ENCODE measurements at regions not wholly inside any gene's neighbourhood (a gene's known extent, or its start where the extent isn't known, plus 50 kb on each side); places are given as distances from the start of the nearest gene placed in this dataset.

GRCh38 chr22:49486225-49486624 lies 341.4 kb downstream of the BRD1 start:
- no peak for DNase-seq (ENCODE audit: low read depth)

- DNase-seq (ENCODE audit: low read depth) = no peak
These were observed 343.7 kb downstream of the BRD1 start for GRCh38 chr22:49483946-49484345.

- no peak for DNase-seq (ENCODE audit: low read depth)
These were observed 344.3 kb downstream of the BRD1 start for GRCh38 chr22:49483281-49483870.

- DNase-seq (ENCODE audit: low read depth) = no peak
These were observed 344.9 kb downstream of the BRD1 start for GRCh38 chr22:49482811-49483210.

- DNase-seq (ENCODE audit: low read depth) = no peak
These were observed 345.8 kb downstream of the BRD1 start for GRCh38 chr22:49481659-49482399.

GRCh38 chr22:49480896-49481658 lies 346.6 kb downstream of the BRD1 start:
- no peak for DNase-seq (ENCODE audit: low read depth)

GRCh38 chr22:49480331-49480730 lies 347.3 kb downstream of the BRD1 start:
- no peak for DNase-seq (ENCODE audit: low read depth)

GRCh38 chr22:49479566-49479965 lies 348.1 kb downstream of the BRD1 start:
- DNase-seq (ENCODE audit: low read depth) = no peak

GRCh38 chr22:49476800-49477400 lies 350.8 kb downstream of the BRD1 start:
- DNase-seq (ENCODE audit: low read depth) = no peak

- DNase-seq (ENCODE audit: low read depth) = no peak
These were observed 351.5 kb downstream of the BRD1 start for GRCh38 chr22:49476176-49476575.

GRCh38 chr22:49475253-49475652 lies 352.4 kb downstream of the BRD1 start:
- no peak for DNase-seq (ENCODE audit: low read depth)

- DNase-seq (ENCODE audit: low read depth) = no peak
These were observed 354.4 kb downstream of the BRD1 start for GRCh38 chr22:49473286-49473685.

GRCh38 chr22:49470741-49471503 lies 356.8 kb downstream of the BRD1 start:
- DNase-seq (ENCODE audit: low read depth) = no peak

GRCh38 chr22:49469896-49470740 lies 357.6 kb downstream of the BRD1 start:
- no peak for DNase-seq (ENCODE audit: low read depth)

GRCh38 chr22:49468487-49469198 lies 359.0 kb downstream of the BRD1 start:
- DNase-seq (ENCODE audit: low read depth) = no peak

GRCh38 chr22:49466878-49467595 lies 360.6 kb downstream of the BRD1 start:
- DNase-seq (ENCODE audit: low read depth) = no peak

GRCh38 chr22:49464037-49464436 lies 363.6 kb downstream of the BRD1 start:
- DNase-seq (ENCODE audit: low read depth) = no peak

GRCh38 chr22:49462795-49463194 lies 364.9 kb downstream of the BRD1 start:
- DNase-seq (ENCODE audit: low read depth) = no peak

GRCh38 chr22:49462291-49462690 lies 365.4 kb downstream of the BRD1 start:
- no peak for DNase-seq (ENCODE audit: low read depth)
